Cardiac muscle cell (in vitro differentiated cells and primary cell): ENCODE measurements at regions not wholly inside any gene's neighbourhood (a gene's known extent, or its start where the extent isn't known, plus 50 kb on each side); places are given as distances from the start of the nearest gene placed in this dataset.

Experiments
- DNase-seq, 2 donors: peaks; one replicate each; pipeline versions ENCODE4 v3.0.0 to v3.0.0-alpha.2; 2010 to 2017; ENCODE audit warnings: low read depth in 1 of 2, low spot score in 1 of 2
- H3K27ac ChIP-seq: fragments of 200-600 bp; sonication (generic); 2 replicates; pipeline ENCODE4 v1.5.1; 2016
- H3K27me3 ChIP-seq: fragments of 200-600 bp; sonication (generic); 2 replicates; pipeline ENCODE4 v1.6.0; 2016; ENCODE audit warnings: control low read depth
- H3K36me3 ChIP-seq: fragments of 200-600 bp; sonication (generic); 2 replicates; pipeline ENCODE4 v1.5.1; 2016; ENCODE audit warnings: control low read depth
- H3K4me1 ChIP-seq: fragments of 200-600 bp; sonication (generic); 2 replicates; pipeline ENCODE4 v1.8.1; 2017; ENCODE audit warnings: low read depth, mild to moderate bottlenecking, mixed run types
- H3K4me3 ChIP-seq: fragments of 200-600 bp; sonication (generic); 2 replicates; pipeline ENCODE4 v1.5.1; 2016; ENCODE audit warnings: mild to moderate bottlenecking
- H3K9me3 ChIP-seq: fragments of 200-600 bp; sonication (generic); 2 replicates; pipeline ENCODE4 v1.5.1; 2017; ENCODE audit warnings: low read depth, mild to moderate bottlenecking, control low read depth
- TF ChIP-seq, protein P1 (sequence below): IDR thresholded peaks from 2 replicates; pipeline ENCODE4 v1.5.1; 2012; ENCODE audit warnings: low read depth, mild to moderate bottlenecking, low read length

DNA sequence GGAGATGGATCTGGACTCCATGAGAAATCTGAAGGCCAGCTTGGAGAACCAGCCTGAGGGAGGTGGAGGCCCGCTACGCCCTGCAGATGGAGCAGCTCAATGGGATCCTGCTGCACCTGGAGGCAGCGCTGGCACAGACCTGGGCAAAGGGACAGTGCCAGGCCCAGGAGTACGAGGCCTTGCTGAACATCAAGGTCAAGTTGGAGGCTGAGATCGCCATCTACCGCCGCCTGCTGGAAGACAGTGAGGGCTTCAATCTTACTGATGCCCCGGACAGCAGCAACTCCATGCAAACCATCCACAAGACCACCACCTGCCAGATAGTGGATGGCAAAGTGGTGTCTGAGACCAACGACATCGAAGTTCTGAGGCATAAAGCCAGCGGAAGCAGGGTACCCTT is 601.5 kb upstream of the ZP4 start:
- TF ChIP-seq, protein P1, sequence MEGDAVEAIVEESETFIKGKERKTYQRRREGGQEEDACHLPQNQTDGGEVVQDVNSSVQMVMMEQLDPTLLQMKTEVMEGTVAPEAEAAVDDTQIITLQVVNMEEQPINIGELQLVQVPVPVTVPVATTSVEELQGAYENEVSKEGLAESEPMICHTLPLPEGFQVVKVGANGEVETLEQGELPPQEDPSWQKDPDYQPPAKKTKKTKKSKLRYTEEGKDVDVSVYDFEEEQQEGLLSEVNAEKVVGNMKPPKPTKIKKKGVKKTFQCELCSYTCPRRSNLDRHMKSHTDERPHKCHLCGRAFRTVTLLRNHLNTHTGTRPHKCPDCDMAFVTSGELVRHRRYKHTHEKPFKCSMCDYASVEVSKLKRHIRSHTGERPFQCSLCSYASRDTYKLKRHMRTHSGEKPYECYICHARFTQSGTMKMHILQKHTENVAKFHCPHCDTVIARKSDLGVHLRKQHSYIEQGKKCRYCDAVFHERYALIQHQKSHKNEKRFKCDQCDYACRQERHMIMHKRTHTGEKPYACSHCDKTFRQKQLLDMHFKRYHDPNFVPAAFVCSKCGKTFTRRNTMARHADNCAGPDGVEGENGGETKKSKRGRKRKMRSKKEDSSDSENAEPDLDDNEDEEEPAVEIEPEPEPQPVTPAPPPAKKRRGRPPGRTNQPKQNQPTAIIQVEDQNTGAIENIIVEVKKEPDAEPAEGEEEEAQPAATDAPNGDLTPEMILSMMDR = no peak
- DNase-seq = no peak

GRCh38 chr1:238491265-238491664 is 600.5 kb upstream of the ZP4 start:
- DNase-seq = no peak
- Histone ChIP-seq H3K9me3 (no peaks in the 10 kb centered on the region), H3K4me3 (no peak overlapping the region), H3K27ac (no peak overlapping the region), H3K27me3 (no peaks in the 10 kb centered on the region), H3K4me1 (no peaks in the 10 kb centered on the region), H3K36me3 (no peaks in the 10 kb centered on the region)
- TF ChIP-seq, protein P1 = no peak

More for the DNA sequence above, 601.5 kb upstream of the ZP4 start:
- H3K4me1 ChIP-seq = no peaks in the 10 kb centered on the region
- no peaks in the 10 kb centered on the region for H3K9me3 ChIP-seq
- no peaks in the 10 kb centered on the region for H3K27me3 ChIP-seq
- no peaks in the 10 kb centered on the region for H3K36me3 ChIP-seq
- no peak overlapping the region for H3K4me3 ChIP-seq
- no peak overlapping the region for H3K27ac ChIP-seq

DNA sequence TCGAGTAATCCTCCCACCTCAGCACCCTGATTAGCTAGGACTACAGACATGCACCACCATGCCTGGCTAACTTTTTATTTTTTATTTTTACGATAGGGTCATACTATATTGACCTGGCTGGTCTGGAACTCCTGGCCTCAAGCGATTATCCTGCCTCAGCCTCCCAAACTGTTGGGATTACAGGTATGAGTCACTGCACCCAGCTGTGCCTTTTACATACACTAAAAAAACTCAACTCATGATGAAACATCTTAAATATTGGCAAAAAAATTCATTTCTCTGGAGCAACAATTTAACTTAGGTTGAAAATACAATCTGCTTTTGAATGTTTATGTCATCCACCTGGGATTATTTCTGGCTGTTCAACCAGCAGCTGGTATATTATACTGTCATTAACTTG is 598.3 kb upstream of the ZP4 start:
- H3K4me1 ChIP-seq = no peaks in the 10 kb centered on the region
- H3K27me3 ChIP-seq = no peaks in the 10 kb centered on the region
- no peak overlapping the region for H3K4me3 ChIP-seq
- TF ChIP-seq, protein P1 = no peak
- H3K27ac ChIP-seq = no peak overlapping the region
- no peak for DNase-seq
- H3K36me3 ChIP-seq = no peaks in the 10 kb centered on the region
- no peaks in the 10 kb centered on the region for H3K9me3 ChIP-seq

GRCh38 chr1:238488401-238488800 is 597.7 kb upstream of the ZP4 start:
- Histone ChIP-seq H3K36me3 (no peaks in the 10 kb centered on the region), H3K4me1 (no peaks in the 10 kb centered on the region), H3K27me3 (no peaks in the 10 kb centered on the region), H3K9me3 (no peaks in the 10 kb centered on the region), H3K27ac (no peak overlapping the region), H3K4me3 (no peak overlapping the region)
- TF ChIP-seq, protein P1 = no peak
- no peak for DNase-seq

DNA sequence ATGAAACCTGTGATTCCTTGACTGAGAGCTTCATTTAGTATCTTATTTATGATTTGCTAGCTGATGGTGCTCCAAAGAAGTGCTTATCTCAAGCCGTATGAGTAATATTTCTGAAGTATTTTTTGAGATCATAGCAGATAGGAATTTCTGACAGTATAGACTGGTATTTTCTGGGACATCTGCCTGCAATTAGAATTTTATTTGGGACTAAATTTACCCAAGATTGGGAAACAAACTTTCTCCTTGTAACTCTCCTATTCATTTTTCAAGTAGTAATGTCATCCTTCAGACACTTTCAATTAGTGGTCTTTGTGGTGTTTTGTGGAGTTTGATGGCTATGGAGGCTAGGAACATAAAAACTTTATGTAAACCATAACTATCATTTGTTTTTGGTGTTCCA is 597.2 kb upstream of the ZP4 start:
- no peaks in the 10 kb centered on the region for H3K4me1 ChIP-seq
- no peak overlapping the region for H3K4me3 ChIP-seq
- H3K36me3 ChIP-seq = no peaks in the 10 kb centered on the region
- H3K27me3 ChIP-seq = no peaks in the 10 kb centered on the region
- H3K9me3 ChIP-seq = no peaks in the 10 kb centered on the region
- TF ChIP-seq, protein P1 = no peak
- DNase-seq = no peak
- no peak overlapping the region for H3K27ac ChIP-seq

DNA sequence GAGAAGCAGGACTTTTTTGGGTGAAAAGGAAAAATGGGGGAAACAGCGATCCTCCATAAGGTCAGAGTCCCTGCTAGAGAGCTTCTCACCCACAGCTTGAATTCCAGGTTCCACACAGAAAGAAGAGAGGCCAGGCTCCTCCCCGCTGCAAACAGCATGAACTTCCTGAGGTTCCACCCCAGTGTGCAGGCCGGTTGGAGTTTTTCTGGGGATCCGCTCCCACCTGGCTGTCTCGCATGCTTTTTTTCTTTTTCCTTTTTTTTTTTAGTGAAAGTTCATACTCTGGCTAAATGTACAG is 595.1 kb upstream of the ZP4 start:
- H3K27ac ChIP-seq = no peak overlapping the region
- DNase-seq = no peak
- H3K4me1 ChIP-seq = no peaks in the 10 kb centered on the region
- TF ChIP-seq, protein P1 = no peak
- H3K9me3 ChIP-seq = no peaks in the 10 kb centered on the region
- no peaks in the 10 kb centered on the region for H3K36me3 ChIP-seq
- H3K27me3 ChIP-seq = no peaks in the 10 kb centered on the region
- no peak overlapping the region for H3K4me3 ChIP-seq
